NCI-H524 treated with DMSO at 0.1 percent for 48 hours (cell line): ENCODE measurements at regions not wholly inside any gene's neighbourhood (a gene's known extent, or its start where the extent isn't known, plus 50 kb on each side); places are given as distances from the start of the nearest gene placed in this dataset.
"Not testable (repeated sequence)": the region's sequence is repeated elsewhere in the genome, so short reads cannot be mapped to it uniquely, and the experiment has no call there.

Experiments used
- DNase-seq: peaks from one replicate; lab custom pipeline; 2025; lab: John Stamatoyannopoulos, UW

- DNase-seq, result no peak
Measured at GRCh38 chr12:111271674-111272418, 97.0 kb downstream of the PHETA1 start.

- no peak for DNase-seq
Measured at GRCh38 chr12:111270774-111271173, 98.1 kb downstream of the PHETA1 start.

- no peak for DNase-seq
Measured at GRCh38 chr12:111270239-111270638, 98.7 kb downstream of the PHETA1 start.

DNA sequence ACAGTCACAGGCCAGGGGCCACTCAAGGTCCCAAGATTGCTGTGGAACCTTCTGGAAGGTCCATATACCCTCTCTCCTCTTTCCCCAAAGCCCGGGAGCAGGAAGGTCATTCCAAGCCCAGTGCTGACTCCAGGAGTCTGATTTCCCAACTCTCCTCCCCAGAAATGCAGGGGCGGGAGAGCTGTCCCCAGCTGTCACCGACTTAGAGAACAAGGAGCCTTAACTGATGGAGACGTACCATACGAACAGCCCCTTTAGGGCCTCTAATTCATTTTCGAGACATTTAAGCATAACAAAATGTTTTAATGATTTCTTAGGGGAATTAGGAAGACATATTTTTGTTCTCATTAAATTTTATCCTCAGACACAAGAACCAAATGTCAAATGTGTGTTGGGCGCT lies 99.2 kb downstream of the PHETA1 start:
- no peak for DNase-seq

- no peak for DNase-seq
Measured at GRCh38 chr12:111268738-111269572, 99.9 kb downstream of the PHETA1 start.

- no peak for DNase-seq
Measured at GRCh38 chr12:111267144-111267543, 101.8 kb downstream of the PHETA1 start.

- no peak for DNase-seq
Measured at GRCh38 chr12:111261911-111262676, 106.8 kb downstream of the PHETA1 start.

- no peak for DNase-seq
Measured at GRCh38 chr12:111260732-111261131, 108.2 kb downstream of the PHETA1 start.

GRCh38 chr12:111259231-111259630 lies 109.7 kb downstream of the PHETA1 start:
- DNase-seq, result no peak

GRCh38 chr12:111258081-111258480 lies 110.8 kb downstream of the PHETA1 start:
- DNase-seq, result not testable (repeated sequence)

GRCh38 chr12:111257435-111257902 lies 111.4 kb downstream of the PHETA1 start:
- no peak for DNase-seq

DNA sequence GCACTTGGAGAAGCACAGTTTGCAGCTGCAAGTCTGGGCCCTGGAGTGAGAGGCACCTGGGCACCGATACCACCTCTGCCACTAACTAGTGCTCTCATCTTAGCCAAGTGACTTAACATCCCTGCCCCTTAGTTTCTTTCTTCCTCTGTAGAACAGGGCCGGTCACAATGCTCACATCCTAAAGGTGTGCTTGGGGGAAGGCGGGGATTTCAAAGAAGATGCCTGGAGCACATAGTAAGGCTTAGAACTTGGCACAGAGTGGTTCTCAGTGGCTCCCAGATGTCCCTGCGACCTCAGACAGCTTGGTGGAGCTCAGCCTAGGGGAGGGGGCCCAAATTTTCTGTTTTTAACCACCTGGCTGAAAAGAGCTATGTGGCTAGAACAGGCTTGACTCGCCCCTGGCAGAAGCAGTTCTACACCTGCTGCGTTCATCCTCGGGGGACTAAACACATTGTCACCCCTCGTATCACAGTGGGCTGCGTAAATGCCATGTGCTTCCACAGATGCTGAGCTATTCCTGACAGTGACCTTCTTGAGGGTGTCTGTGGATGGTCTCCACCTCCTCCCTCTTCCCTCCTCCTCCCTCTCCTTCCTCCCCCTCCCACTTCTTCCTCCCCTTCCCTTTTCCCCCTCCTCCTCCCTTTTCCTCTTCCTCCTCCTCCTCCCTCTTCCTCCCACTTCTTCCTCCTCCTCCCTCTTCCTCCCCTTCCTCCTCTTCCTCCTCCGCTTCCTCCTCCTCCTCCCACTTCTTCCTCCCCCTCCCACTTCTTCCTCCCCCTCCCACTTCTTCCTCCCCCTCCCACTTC lies 112.1 kb downstream of the PHETA1 start:
- no peak for DNase-seq

GRCh38 chr12:111255261-111255660 lies 113.6 kb downstream of the PHETA1 start:
- no peak for DNase-seq

DNA sequence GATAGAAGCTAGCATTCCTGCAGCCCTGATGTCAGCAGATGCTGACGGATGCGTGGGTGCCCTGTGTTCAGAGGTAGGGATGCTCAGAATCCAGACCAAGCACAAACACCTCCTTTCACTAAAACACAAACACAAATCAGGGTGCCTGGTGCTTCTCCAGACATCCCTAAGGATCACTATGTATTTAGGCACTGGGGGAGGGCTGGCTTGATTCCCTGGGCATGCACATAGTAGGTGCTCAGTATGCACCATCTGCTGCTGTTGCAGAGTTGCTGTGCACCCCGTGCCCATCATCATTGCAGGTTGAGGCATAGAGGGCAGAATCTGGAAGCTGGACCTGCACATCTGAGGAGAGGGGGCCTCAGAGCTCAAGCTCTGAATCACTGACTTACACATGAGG lies 114.8 kb downstream of the PHETA1 start:
- no peak for DNase-seq

DNA sequence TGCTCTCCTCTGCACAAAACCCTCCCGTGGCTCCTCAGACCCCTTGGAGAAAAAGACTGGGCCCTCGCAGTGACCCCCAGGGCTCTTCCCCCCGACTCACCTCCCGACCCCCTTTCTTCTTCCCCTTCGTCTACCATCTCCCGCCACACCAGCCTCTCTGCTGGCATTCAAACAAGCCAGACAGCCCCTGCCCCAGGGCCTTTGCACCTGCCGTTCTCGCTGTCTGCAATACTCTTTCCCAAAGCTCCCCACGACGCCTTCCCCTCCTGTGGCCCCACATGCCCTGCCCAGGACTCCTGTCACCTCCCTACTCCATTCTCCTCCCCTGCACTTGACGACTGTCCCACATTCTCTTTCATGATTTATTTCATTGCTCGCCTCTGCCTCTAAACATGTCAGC lies 115.7 kb downstream of the PHETA1 start:
- DNase-seq, result no peak

- DNase-seq, result no peak
Measured at GRCh38 chr12:111251787-111252186, 117.1 kb downstream of the PHETA1 start.

DNA sequence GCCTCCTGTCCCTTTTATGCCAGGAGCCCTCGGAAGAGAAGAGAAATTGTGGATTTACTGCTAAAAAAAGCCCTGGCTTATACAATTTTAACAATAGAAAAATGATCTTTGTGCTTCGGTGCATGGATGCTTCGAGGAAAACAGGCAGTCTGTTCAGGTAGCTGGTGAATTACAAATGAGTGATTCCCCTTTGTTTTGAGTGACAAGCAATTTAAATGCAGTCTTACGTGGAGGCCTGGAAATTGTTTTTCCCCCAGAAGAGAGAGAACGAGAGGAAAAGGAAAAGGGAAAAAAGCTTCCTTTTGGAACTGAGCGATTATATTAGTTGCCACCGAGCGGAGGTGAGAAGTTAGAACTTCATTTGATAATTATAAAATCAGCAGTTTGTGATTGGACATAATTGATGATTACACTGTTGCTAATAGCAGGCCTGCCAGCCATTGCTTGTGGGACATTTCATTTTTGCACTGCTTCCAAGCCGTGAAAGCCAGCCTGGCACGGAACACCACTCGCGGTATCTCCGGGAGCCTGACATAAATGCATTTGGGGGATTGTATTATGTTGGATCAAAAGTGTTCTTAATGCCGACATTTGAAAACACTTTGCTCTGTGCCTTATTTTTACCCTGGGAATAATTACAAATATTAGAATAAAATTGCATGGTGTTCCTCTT lies 117.7 kb downstream of the PHETA1 start:
- no peak for DNase-seq

GRCh38 chr12:111250251-111250881 lies 118.5 kb downstream of the PHETA1 start:
- DNase-seq, result no peak

DNA sequence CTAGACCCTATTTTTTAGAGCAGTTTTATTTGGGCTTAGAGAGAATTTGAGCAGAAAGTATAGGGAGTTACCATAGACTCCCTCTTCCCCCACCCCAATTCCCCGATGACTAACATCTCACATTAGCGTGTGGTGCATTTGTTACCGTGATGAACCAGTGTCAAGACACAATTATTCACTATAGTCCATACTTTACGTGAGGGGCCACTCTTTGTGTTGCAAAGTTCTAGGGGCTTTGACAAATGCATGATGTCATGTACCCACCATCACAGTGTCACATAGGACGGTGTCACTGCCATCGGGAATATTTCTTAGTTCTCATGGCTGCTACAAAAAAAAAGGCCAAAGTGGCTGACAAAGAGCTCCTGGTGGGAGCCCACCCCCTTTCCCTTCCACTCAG lies 119.1 kb downstream of the PHETA1 start:
- DNase-seq, result no peak

DNA sequence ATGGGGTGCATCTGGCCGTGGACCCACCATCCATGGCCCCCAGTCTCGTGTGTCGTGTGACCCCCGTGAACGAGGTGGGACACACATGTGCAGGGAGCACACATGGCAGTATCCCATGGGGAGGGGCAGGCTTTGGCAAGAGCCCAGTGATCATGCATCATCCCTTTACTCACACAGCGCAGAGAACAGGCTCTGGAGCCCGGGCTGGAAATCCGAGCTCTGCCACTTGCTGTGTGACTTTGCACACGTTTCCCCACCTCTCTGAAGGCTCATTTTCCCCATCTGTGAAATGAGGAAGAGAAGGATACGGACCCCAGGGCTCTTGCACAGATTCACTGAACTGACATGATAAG lies 119.9 kb downstream of the PHETA1 start:
- DNase-seq, result no peak
